Loucy (cell line): ENCODE measurements at regions not wholly inside any gene's neighbourhood (a gene's known extent, or its start where the extent isn't known, plus 50 kb on each side); places are given as distances from the start of the nearest gene placed in this dataset.

ENCODE experiments used
- H2AFZ ChIP-seq: fragments of 200-600 bp; sonication (generic); 2 replicates; pipeline ENCODE4 v1.6.0; 2016; ENCODE audit warnings: antibody characterized with exemption, mild to moderate bottlenecking, low read length, moderate library complexity
- H3F3A ChIP-seq: fragments of 200-600 bp; 2 replicates; pipeline ENCODE4 v1.6.0; 2016; ENCODE audit warnings: antibody characterized with exemption, low read depth, mild to moderate bottlenecking
- H3K27me3 ChIP-seq: fragments of 200-600 bp; sonication (generic); 2 replicates; pipeline ENCODE4 v1.6.1; 2014; ENCODE audit warnings: low read length, mild to moderate bottlenecking; ENCODE audit not compliant: insufficient read depth, poor library complexity, severe bottlenecking
- H3K36me3 ChIP-seq: fragments of 200-600 bp; sonication (generic); 2 replicates; pipeline ENCODE4 v1.6.1; 2016; ENCODE audit warnings: low read length; ENCODE audit not compliant: insufficient read depth
- H3K4me1 ChIP-seq: fragments of 200-600 bp; sonication (generic); 2 replicates; pipeline ENCODE4 v1.5.1; 2014; ENCODE audit warnings: low read length, mild to moderate bottlenecking; ENCODE audit not compliant: insufficient read depth, poor library complexity, severe bottlenecking
- H3K4me2 ChIP-seq: fragments of 200-600 bp; sonication (generic); 2 replicates; pipeline ENCODE4 v1.6.0; 2014; ENCODE audit warnings: antibody characterized with exemption, low read length, low read depth, mild to moderate bottlenecking; ENCODE audit not compliant: poor library complexity, severe bottlenecking
- H3K4me3 ChIP-seq: fragments of 200-600 bp; sonication (generic); 2 replicates; pipeline ENCODE4 v1.5.1; 2014; ENCODE audit warnings: low read length, mild to moderate bottlenecking, mixed read lengths; ENCODE audit not compliant: poor library complexity, severe bottlenecking
- H3K79me2 ChIP-seq: fragments of 200-600 bp; sonication (generic); 2 replicates; pipeline ENCODE4 v1.6.1; 2014; ENCODE audit warnings: low read length; ENCODE audit not compliant: insufficient read depth
- H3K9ac ChIP-seq: fragments of 200-600 bp; sonication (generic); 2 replicates; pipeline ENCODE4 v1.6.0; 2014; ENCODE audit warnings: mild to moderate bottlenecking, low read depth, low read length, moderate library complexity; ENCODE audit not compliant: poor library complexity, severe bottlenecking
- H3K9me2 ChIP-seq: fragments of 200-600 bp; sonication (generic); replicated peaks from 2 replicates; pipeline ENCODE4 v1.6.1; 2016; ENCODE audit warnings: low read depth, low read length, mixed read lengths
- H3K9me3 ChIP-seq: fragments of 200-600 bp; sonication (generic); 2 replicates; pipeline ENCODE4 v1.6.1; 2014; ENCODE audit warnings: mild to moderate bottlenecking, antibody characterized with exemption, low read length, low read depth; ENCODE audit not compliant: insufficient read depth
- H4K20me1 ChIP-seq: fragments of 200-600 bp; sonication (generic); 2 replicates; pipeline ENCODE4 v1.6.0; 2014; ENCODE audit warnings: antibody characterized with exemption, low read length, mild to moderate bottlenecking; ENCODE audit not compliant: insufficient read depth, poor library complexity, severe bottlenecking
- CTCF ChIP-seq: fragments of 200-600 bp; sonication (generic); conservative IDR thresholded peaks from 2 replicates; pipeline ENCODE4 v1.5.1; 2014; ENCODE audit warnings: mild to moderate bottlenecking, antibody characterized with exemption, low read length
- EZH2phosphoT487 ChIP-seq: fragments of 200-600 bp; IDR thresholded peaks from 2 replicates; pipeline ENCODE4 v1.6.1; 2018; ENCODE audit warnings: antibody characterized with exemption, mild to moderate bottlenecking, moderate library complexity, borderline replicate concordance

GRCh38 chr5:34449639-34450038, 206.5 kb upstream of the RAI14 start:
- Histone ChIP-seq H3K79me2 (no peaks in the 10 kb centered on the region), H3K4me2 (no peak overlapping the region), H3K9me2 (no peaks in the 10 kb centered on the region), H3K36me3 (no peaks in the 10 kb centered on the region), H3K4me1 (no peaks in the 10 kb centered on the region), H3K4me3 (no peak overlapping the region), H3K9me3 (no peaks in the 10 kb centered on the region), H4K20me1 (no peaks in the 10 kb centered on the region), H3K27me3 (no peaks in the 10 kb centered on the region), H3K9ac (no peak overlapping the region), H2AFZ (no peak overlapping the region), H3F3A (no peaks in the 10 kb centered on the region)
- TF ChIP-seq CTCF (no peak), EZH2phosphoT487 (no peak)

- Histone ChIP-seq H3K9me3 (no peaks in the 10 kb centered on the region), H3K79me2 (no peaks in the 10 kb centered on the region), H3K4me1 (no peaks in the 10 kb centered on the region), H3K27me3 (no peaks in the 10 kb centered on the region), H2AFZ (no peak overlapping the region), H3K4me3 (no peak overlapping the region), H3K4me2 (no peak overlapping the region), H3K9me2 (no peaks in the 10 kb centered on the region), H3K9ac (no peak overlapping the region), H3K36me3 (no peaks in the 10 kb centered on the region), H4K20me1 (no peaks in the 10 kb centered on the region), H3F3A (no peaks in the 10 kb centered on the region)
- TF ChIP-seq CTCF (no peak), EZH2phosphoT487 (no peak)
Observed at GRCh38 chr5:34450338-34450737, 205.8 kb upstream of the RAI14 start.

DNA sequence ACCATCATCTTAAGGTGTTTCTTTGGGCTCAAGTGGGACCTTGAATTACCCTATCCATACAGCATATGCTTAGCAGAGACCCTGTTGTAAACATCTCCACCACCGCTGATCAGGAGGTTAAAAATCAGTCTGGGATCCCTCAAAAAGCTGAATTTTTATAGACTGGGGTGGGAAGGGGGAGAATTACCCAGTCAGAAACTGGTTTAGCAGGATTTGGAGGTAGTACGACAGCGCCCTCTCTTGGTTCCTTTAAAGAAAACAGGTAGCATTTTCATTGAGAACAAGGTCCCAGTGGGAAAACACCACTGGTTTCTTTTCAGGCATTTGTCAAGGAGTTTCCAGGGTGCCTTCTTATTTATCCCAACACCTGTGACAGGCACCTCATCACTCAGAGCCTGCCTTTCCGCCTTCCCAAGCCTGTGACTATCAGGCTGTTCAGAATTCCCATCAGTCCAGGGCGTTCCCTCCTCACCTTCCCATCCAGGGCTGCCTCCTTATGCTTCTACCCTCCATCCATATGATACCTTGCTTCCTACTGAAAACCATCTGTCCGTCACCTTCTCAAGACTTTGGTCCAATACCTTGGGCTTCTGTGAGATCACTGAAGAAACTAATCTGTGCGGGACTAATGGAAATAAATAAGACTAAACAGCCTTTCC, 203.8 kb upstream of the RAI14 start:
- no peak overlapping the region for H3K9ac ChIP-seq
- no peak for TF ChIP-seq EZH2phosphoT487
- TF ChIP-seq CTCF, result peak; percentile 62
- no peak overlapping the region for H2AFZ ChIP-seq
- H3K79me2 ChIP-seq, result no peaks in the 10 kb centered on the region
- no peaks in the 10 kb centered on the region for H3K36me3 ChIP-seq
- H4K20me1 ChIP-seq, result no peaks in the 10 kb centered on the region
- no peak overlapping the region for H3K4me2 ChIP-seq
- no peaks in the 10 kb centered on the region for H3K9me3 ChIP-seq
- H3F3A ChIP-seq, result no peaks in the 10 kb centered on the region
- H3K9me2 ChIP-seq, result no peaks in the 10 kb centered on the region
- no peak overlapping the region for H3K4me3 ChIP-seq
- H3K4me1 ChIP-seq, result no peaks in the 10 kb centered on the region
- H3K27me3 ChIP-seq, result no peaks in the 10 kb centered on the region
